Neural cell (in vitro differentiated cells): ENCODE measurements at regions not wholly inside any gene's neighbourhood (a gene's known extent, or its start where the extent isn't known, plus 50 kb on each side); places are given as distances from the start of the nearest gene placed in this dataset.
"Not testable (repeated sequence)": the region's sequence is repeated elsewhere in the genome, so short reads cannot be mapped to it uniquely, and the experiment has no call there.

Source experiments
- H2AFZ ChIP-seq: fragments of 200-600, 300-800 bp; sonication (generic), shearing (Covaris generic); 2 replicates; pipeline ENCODE4 v1.6.0; 2014; ENCODE audit warnings: low read depth, mild to moderate bottlenecking, antibody characterized with exemption, low read length, moderate library complexity
- H3F3A ChIP-seq: fragments of 200-600 bp; shearing (Covaris generic); 2 replicates; pipeline ENCODE4 v1.6.1; 2016; ENCODE audit warnings: mild to moderate bottlenecking, moderate library complexity, mixed read lengths, antibody characterized with exemption, low read length; ENCODE audit not compliant: insufficient read depth, poor library complexity, severe bottlenecking
- H3K27ac ChIP-seq: fragments of 200-600, 300-800 bp; sonication (generic), shearing (Covaris generic); 2 replicates; pipeline ENCODE4 v1.5.1; 2014; ENCODE audit warnings: mild to moderate bottlenecking, low read length, moderate library complexity
- H3K27me3 ChIP-seq: fragments of 300-800, 200-600 bp; sonication (generic), shearing (Covaris generic); 2 replicates; pipeline ENCODE4 v1.6.0; 2014; ENCODE audit warnings: mild to moderate bottlenecking, low read depth, low read length, moderate library complexity; ENCODE audit not compliant: insufficient read depth
- H3K36me3 ChIP-seq: fragments of 300-800, 200-600 bp; sonication (generic), shearing (Covaris generic); 2 replicates; pipeline ENCODE4 v1.5.1; 2014; ENCODE audit warnings: mild to moderate bottlenecking, antibody characterized with exemption, low read length, moderate library complexity; ENCODE audit not compliant: insufficient read depth
- H3K4me2 ChIP-seq: fragments of 300-800, 200-600 bp; sonication (generic), shearing (Covaris generic); 2 replicates; pipeline ENCODE4 v1.6.0; 2014; ENCODE audit warnings: mild to moderate bottlenecking, low read length
- H3K4me3 ChIP-seq: fragments of 300-800, 200-600 bp; sonication (generic), shearing (Covaris generic); 2 replicates; pipeline ENCODE4 v1.5.1; 2014; ENCODE audit warnings: mild to moderate bottlenecking, low read length, moderate library complexity
- H3K79me2 ChIP-seq: fragments of 200-600 bp; shearing (Covaris generic); replicated peaks from 2 replicates; pipeline ENCODE4 v1.6.0; 2014; ENCODE audit warnings: mild to moderate bottlenecking, low read length, moderate library complexity; ENCODE audit not compliant: insufficient read depth
- H3K9ac ChIP-seq: fragments of 300-800, 200-600 bp; sonication (generic), shearing (Covaris generic); 2 replicates; pipeline ENCODE4 v1.6.1; 2016; ENCODE audit warnings: mild to moderate bottlenecking, low read length, mixed read lengths
- H3K9me2 ChIP-seq: fragments of 200-600 bp; shearing (Covaris generic); 2 replicates; pipeline ENCODE4 v1.6.1; 2016; ENCODE audit warnings: mild to moderate bottlenecking, low read length, mixed read lengths; ENCODE audit not compliant: insufficient read depth
- H3K9me3 ChIP-seq: fragments of 200-600, 300-800 bp; sonication (generic), shearing (Covaris generic); 2 replicates; pipeline ENCODE4 v1.6.1; 2016; ENCODE audit warnings: mild to moderate bottlenecking, mixed run types, low read length, moderate library complexity, mixed read lengths
- H4K20me1 ChIP-seq: fragments of 200-600 bp; shearing (Covaris generic); 2 replicates; pipeline ENCODE4 v1.6.1; 2016; ENCODE audit warnings: mild to moderate bottlenecking, mixed run types; ENCODE audit not compliant: insufficient read depth
- CTCF ChIP-seq: fragments of 450-650 bp; IDR thresholded peaks from 2 replicates; pipeline ENCODE4 v1.5.1; 2014; ENCODE audit warnings: antibody characterized with exemption, mild to moderate bottlenecking, moderate library complexity; ENCODE audit not compliant: poor library complexity, severe bottlenecking
- EP300 ChIP-seq: fragments of 450-650 bp; conservative IDR thresholded peaks from 2 replicates; pipeline ENCODE4 v1.6.1; 2014; ENCODE audit warnings: antibody characterized with exemption, mild to moderate bottlenecking, moderate library complexity; ENCODE audit not compliant: poor library complexity, severe bottlenecking
- EZH2 ChIP-seq: fragments of 200-600, 300-800 bp; shearing (Covaris generic), sonication (generic); IDR thresholded peaks from 2 replicates; pipeline ENCODE4 v1.6.1; 2014; ENCODE audit warnings: antibody characterized with exemption, low read length, borderline replicate concordance, mild to moderate bottlenecking; ENCODE audit not compliant: insufficient read depth, poor library complexity, severe bottlenecking
- MXI1 ChIP-seq: fragments of 450-650 bp; conservative IDR thresholded peaks from 2 replicates; pipeline ENCODE4 v1.6.1; 2014; ENCODE audit warnings: antibody characterized with exemption, mild to moderate bottlenecking; ENCODE audit not compliant: poor library complexity, severe bottlenecking
- POLR2AphosphoS5 ChIP-seq: IDR thresholded peaks from 2 replicates; pipeline ENCODE4 v1.6.1; 2012
- RAD21 ChIP-seq: fragments of 450-650 bp; conservative IDR thresholded peaks from 2 replicates; pipeline ENCODE4 v1.6.1; 2014; ENCODE audit warnings: antibody characterized with exemption, mild to moderate bottlenecking, moderate library complexity
- REST ChIP-seq: IDR thresholded peaks from 2 replicates; pipeline ENCODE4 v1.6.1; 2012; ENCODE audit warnings: borderline replicate concordance
- SMC3 ChIP-seq: fragments of 450-650 bp; conservative IDR thresholded peaks from 2 replicates; pipeline ENCODE4 v1.6.1; 2014; ENCODE audit warnings: antibody characterized with exemption, mild to moderate bottlenecking, moderate library complexity; ENCODE audit not compliant: poor library complexity
- TAF1 ChIP-seq: IDR thresholded peaks from 2 replicates; pipeline ENCODE4 v1.6.1; 2012; ENCODE audit warnings: low read depth

- Histone ChIP-seq H3F3A (no peaks in the 10 kb centered on the region), H4K20me1 (no peaks in the 10 kb centered on the region), H3K4me2 (no peak overlapping the region), H3K9me3 (no peaks in the 10 kb centered on the region), H3K36me3 (no peaks in the 10 kb centered on the region), H3K4me3 (no peak overlapping the region), H2AFZ (no peak overlapping the region), H3K79me2 (no peaks in the 10 kb centered on the region), H3K9ac (no peak overlapping the region), H3K27me3 (no peaks in the 10 kb centered on the region), H3K9me2 (no peaks in the 10 kb centered on the region), H3K27ac (no peak overlapping the region)
- TF ChIP-seq SMC3 = no peak
- no peak for TF ChIP-seq RAD21
- no peak for TF ChIP-seq CTCF
- no peak for TF ChIP-seq EZH2
- TF ChIP-seq MXI1 = no peak
- TF ChIP-seq REST = no peak
- no peak for TF ChIP-seq POLR2AphosphoS5
- TF ChIP-seq EP300 = no peak
- TF ChIP-seq TAF1 = no peak
Measured at GRCh38 chr17:64728041-64728695, 66.1 kb upstream of the SMURF2 start.

GRCh38 chr17:64726025-64726424 lies 63.9 kb upstream of the SMURF2 start:
- H3K79me2 ChIP-seq, H3K27ac ChIP-seq, H3K9ac ChIP-seq, H3K9me2 ChIP-seq, H3K4me3 ChIP-seq, H3F3A ChIP-seq, H2AFZ ChIP-seq, H3K36me3 ChIP-seq, H3K9me3 ChIP-seq, H4K20me1 ChIP-seq, H3K4me2 ChIP-seq, H3K27me3 ChIP-seq: not testable (repeated sequence)

GRCh38 chr17:64724246-64724645 lies 62.1 kb upstream of the SMURF2 start:
- H3K9me2 ChIP-seq, H4K20me1 ChIP-seq, H3K27me3 ChIP-seq, H3K36me3 ChIP-seq, H3K4me2 ChIP-seq, H3K9ac ChIP-seq, H3K4me3 ChIP-seq, H3F3A ChIP-seq, H2AFZ ChIP-seq, H3K79me2 ChIP-seq, H3K9me3 ChIP-seq, H3K27ac ChIP-seq: not testable (repeated sequence)
